ENCODE measurements at regions not wholly inside any gene's neighbourhood (a gene's known extent, or its start where the extent isn't known, plus 50 kb on each side); places are given as distances from the start of the nearest gene placed in this dataset.

DNA sequence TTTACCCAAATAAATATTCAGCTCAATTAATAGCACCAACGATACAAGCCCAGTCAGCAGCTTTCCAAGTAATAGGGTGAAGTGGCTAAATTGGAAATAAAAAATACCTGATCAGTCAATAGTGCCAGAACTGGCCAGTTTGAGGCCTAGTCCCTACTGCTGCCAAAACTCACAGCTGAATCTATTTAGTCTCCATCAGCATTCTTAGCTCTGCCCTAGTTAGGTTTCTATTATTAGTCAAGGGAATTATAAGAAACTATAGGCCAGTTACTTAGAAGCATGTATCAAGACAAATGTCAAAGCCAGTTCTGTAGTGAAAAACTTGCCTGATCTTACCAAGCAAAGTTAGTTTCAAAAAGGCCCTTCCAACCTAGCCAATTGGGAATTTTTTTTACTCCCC, 146.2 kb upstream of the ZBTB20 start:
- TF ChIP-seq, protein P1, sequence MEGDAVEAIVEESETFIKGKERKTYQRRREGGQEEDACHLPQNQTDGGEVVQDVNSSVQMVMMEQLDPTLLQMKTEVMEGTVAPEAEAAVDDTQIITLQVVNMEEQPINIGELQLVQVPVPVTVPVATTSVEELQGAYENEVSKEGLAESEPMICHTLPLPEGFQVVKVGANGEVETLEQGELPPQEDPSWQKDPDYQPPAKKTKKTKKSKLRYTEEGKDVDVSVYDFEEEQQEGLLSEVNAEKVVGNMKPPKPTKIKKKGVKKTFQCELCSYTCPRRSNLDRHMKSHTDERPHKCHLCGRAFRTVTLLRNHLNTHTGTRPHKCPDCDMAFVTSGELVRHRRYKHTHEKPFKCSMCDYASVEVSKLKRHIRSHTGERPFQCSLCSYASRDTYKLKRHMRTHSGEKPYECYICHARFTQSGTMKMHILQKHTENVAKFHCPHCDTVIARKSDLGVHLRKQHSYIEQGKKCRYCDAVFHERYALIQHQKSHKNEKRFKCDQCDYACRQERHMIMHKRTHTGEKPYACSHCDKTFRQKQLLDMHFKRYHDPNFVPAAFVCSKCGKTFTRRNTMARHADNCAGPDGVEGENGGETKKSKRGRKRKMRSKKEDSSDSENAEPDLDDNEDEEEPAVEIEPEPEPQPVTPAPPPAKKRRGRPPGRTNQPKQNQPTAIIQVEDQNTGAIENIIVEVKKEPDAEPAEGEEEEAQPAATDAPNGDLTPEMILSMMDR (conservative IDR thresholded peaks at IDR 0.05; ENCODE audit: low read depth, low read length): no peak
- TF ChIP-seq EZH2 (IDR thresholded peaks at IDR 0.05; ENCODE audit: borderline replicate concordance, low read depth, low read length, poor library complexity, severe bottlenecking): no peak

Measured in A673 (cell line).